ENCODE measurements at regions not wholly inside any gene's neighbourhood (a gene's known extent, or its start where the extent isn't known, plus 50 kb on each side); places are given as distances from the start of the nearest gene placed in this dataset.

DNA sequence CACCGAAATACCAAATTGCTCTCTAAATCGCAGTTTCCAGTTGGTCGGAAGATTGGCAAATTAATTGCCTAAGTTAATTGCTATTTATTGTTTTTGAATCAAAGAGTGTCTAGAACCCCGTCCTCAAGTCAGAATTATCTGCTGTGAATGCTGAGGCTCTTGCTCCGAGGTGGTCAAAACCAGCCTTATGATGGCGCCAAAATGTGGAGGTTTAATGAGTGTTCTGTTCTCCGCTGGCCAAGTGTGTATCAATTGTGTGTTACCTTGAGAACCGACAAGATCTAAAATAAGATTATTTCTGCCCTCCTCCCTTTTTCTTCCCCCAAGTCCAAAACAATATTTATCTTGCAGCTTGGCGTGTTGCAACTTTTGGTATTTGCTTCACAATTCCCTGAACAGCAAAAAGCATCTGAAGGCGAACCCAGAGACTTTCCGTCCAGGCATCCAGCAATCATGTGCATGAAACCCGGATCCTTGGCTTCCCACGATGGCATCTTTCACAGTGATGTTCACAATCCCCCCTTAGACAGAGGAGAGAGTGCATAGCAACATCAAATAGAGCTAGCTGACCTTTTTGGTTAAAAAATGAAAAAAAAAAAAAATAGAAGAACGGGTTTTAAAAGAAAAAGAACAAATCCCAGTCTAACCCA is 323.0 kb downstream of the MYCN start:
- WGBS (ENCODE audit: extremely low coverage, insufficient read length, low lambda C conversion rate), result no CpG with 5 or more reads among the region's 14 CpGs
- H2BK20ac ChIP-seq (ENCODE audit: low read depth, low read length, poor library complexity, severe bottlenecking), result no peak overlapping the region
- no peaks in the 10 kb centered on the region for H3K9me3 ChIP-seq (ENCODE audit: control insufficient read depth, low read depth, low read length)
- no peak overlapping the region for H3K14ac ChIP-seq (ENCODE audit: insufficient read depth, low read length)
- H3K4me1 ChIP-seq (ENCODE audit: insufficient read depth, low read length), result no peaks in the 10 kb centered on the region
- Mint-ChIP-seq H3K27ac (no peak overlapping the region; a peak in 1 of 7 replicates), H3K4me3 (no peak overlapping the region), H3K9me3 (no peaks in the 10 kb centered on the region), H3K4me1 (peaks cover 11 to 15% of the 10 kb centered on the region in 2 experiments), H3K27me3 (ENCODE audit: low read depth) (no peaks in the 10 kb centered on the region), H3K36me3 (ENCODE audit: insufficient read depth in 1 of 3, low read depth in 3 of 3) (no peaks in the 10 kb centered on the region)
- H3K4me2 ChIP-seq (ENCODE audit: insufficient read depth, insufficient read length, low read length), result no peak overlapping the region
- no peak overlapping the region for H3T11ph ChIP-seq (ENCODE audit: low read length)
- no peak overlapping the region for H2AFZ ChIP-seq (ENCODE audit: low read length)
- TF ChIP-seq CTCF (conservative IDR thresholded peaks at IDR 0.05), result no peak
- H2AK5ac ChIP-seq (ENCODE audit: insufficient read length, low read length), result no peak overlapping the region
- no peak overlapping the region for H3K27ac ChIP-seq (ENCODE audit: insufficient read length, low read depth, low read length)
- H3K79me1 ChIP-seq (ENCODE audit: insufficient read depth, low read depth, low read length, poor library complexity, severe bottlenecking), result no peaks in the 10 kb centered on the region
- no peak overlapping the region for H3K9ac ChIP-seq (ENCODE audit: extremely low read depth, insufficient read length, low read length)
- no peak overlapping the region for H3K18ac ChIP-seq (ENCODE audit: insufficient read length, low read depth, low read length)
- H2BK120ac ChIP-seq (ENCODE audit: low read depth, low read length, poor library complexity, severe bottlenecking), result no peak overlapping the region
- H2BK5ac ChIP-seq (ENCODE audit: insufficient read length, low read length), result no peak overlapping the region
- no peak overlapping the region for H2BK12ac ChIP-seq (ENCODE audit: insufficient read length, low read depth, low read length)
- H4K8ac ChIP-seq (replicated peaks; ENCODE audit: insufficient read length, low read depth, low read length), result no peak overlapping the region
- H3K4ac ChIP-seq (ENCODE audit: low read depth, low read length), result no peak overlapping the region
- no peak overlapping the region for H4K91ac ChIP-seq (ENCODE audit: insufficient read length, low read depth, low read length)
- H3K23ac ChIP-seq (ENCODE audit: insufficient read length, low read depth, low read length), result no peak overlapping the region
- no peak overlapping the region for H4K5ac ChIP-seq (ENCODE audit: insufficient read length, low read depth, low read length)
- H3K23me2 ChIP-seq (ENCODE audit: insufficient read length, low read depth, low read length, poor library complexity, severe bottlenecking), result no peaks in the 10 kb centered on the region
- DNase-seq, result no peak
- H3K79me2 ChIP-seq (ENCODE audit: insufficient read depth, low read length), result no peaks in the 10 kb centered on the region
- H3K56ac ChIP-seq (ENCODE audit: insufficient read length, low read depth, low read length), result no peak overlapping the region
- H3K27me3 ChIP-seq (ENCODE audit: insufficient read depth, low read length), result no peaks in the 10 kb centered on the region
- H4K20me1 ChIP-seq (ENCODE audit: control insufficient read depth, insufficient read depth, insufficient read length), result no peaks in the 10 kb centered on the region
- no peak overlapping the region for H2BK15ac ChIP-seq (ENCODE audit: low read depth, low read length)

Measured in H9 (cell line).